HepG2 (cell line): ENCODE measurements at regions not wholly inside any gene's neighbourhood (a gene's known extent, or its start where the extent isn't known, plus 50 kb on each side); places are given as distances from the start of the nearest gene placed in this dataset.

ENCODE experiments used
- ATAC-seq: fragments of 200-7000 bp; cut with Tn5 transposase; 3 replicates; pipeline ENCODE4 v1.9.1; 2020; ENCODE audit warnings: mild to moderate bottlenecking, moderate library complexity
- BruUV-seq: library from RNA; stranded (reverse); fragments of 400-500 nt; replicated peaks from 2 replicates; lab custom pipeline; 2021; lab: Mats Ljungman, UMichigan
- CTCF ChIA-PET: fragments of 300-600 bp; formaldehyde crosslinking; extraction: SDS; loops from one replicate; lab custom pipeline; 2021; ENCODE audit warnings: low total read pairs, inconsistent platforms, low intra/inter-chr PET ratio; lab: Yijun Ruan, JAX
- POLR2A ChIA-PET: fragments of 350-600 bp; sonication (Branson Sonifier 250); formaldehyde crosslinking; loops from one replicate; lab custom pipeline; 2020; ENCODE audit warnings: antibody characterized with exemption, inconsistent platforms; lab: Yijun Ruan, JAX
- DNase-seq: peaks from one replicate; pipeline ENCODE4 v3.0.0-alpha.2; 2015; ENCODE audit warnings: low spot score
- FAIRE-seq: peaks from 3 replicates; lab custom pipeline; 2011; peaks lifted over from hg19 to GRCh38; lab: Jason Lieb, UNC
- H2AFZ ChIP-seq: one replicate; pipeline ENCODE4 v1.6.1; 2011; ENCODE audit warnings: low read length, inconsistent platforms
- H3K27ac ChIP-seq: fragments of 300-600 bp; 3 replicates; pipeline ENCODE4 v1.8.0; 2011; ENCODE audit warnings: mixed run types, mild to moderate bottlenecking, mixed read lengths, low read length, inconsistent platforms; ENCODE audit not compliant: insufficient read depth; ENCODE audit errors: extremely low read length
- H3K27me3 ChIP-seq, 2 experiments: fragments of 200-600 bp in 1 of 2; 2 replicates in 1 of 2; 3 replicates in 1 of 2; pipeline versions ENCODE4 v1.6.0 to v1.8.0; 2011; ENCODE audit warnings: low read length in 2 of 2, mild to moderate bottlenecking in 2 of 2, moderate library complexity in 2 of 2, inconsistent platforms in 1 of 2; ENCODE audit not compliant: insufficient read depth in 2 of 2, control insufficient read depth in 1 of 2
- H3K36me3 ChIP-seq, 2 experiments: fragments of 200-600 bp in 1 of 2; replicated peaks in 1 of 2; 2 replicates in 1 of 2; 3 replicates in 1 of 2; pipeline versions ENCODE4 v1.5.1 to v1.8.0; 2011; ENCODE audit warnings: low read length in 2 of 2, inconsistent platforms in 1 of 2; ENCODE audit not compliant: insufficient read depth in 2 of 2, control insufficient read depth in 1 of 2
- H3K4me1 ChIP-seq: 2 replicates; pipeline ENCODE4 v1.5.1; 2012; ENCODE audit warnings: low read length, inconsistent platforms; ENCODE audit not compliant: insufficient read depth
- H3K4me2 ChIP-seq: 2 replicates; pipeline ENCODE4 v1.6.0; 2011; ENCODE audit warnings: low read depth, low read length, inconsistent platforms
- H3K4me3 ChIP-seq, 3 experiments: fragments of 200-600 bp in 1 of 3; sonication (generic), shearing (Covaris generic) in 1 of 3; replicated peaks in 1 of 3; 2 replicates each; pipeline ENCODE4 v1.5.1; 2011 to 2016; ENCODE audit warnings: low read length in 3 of 3, inconsistent platforms in 2 of 3, low read depth in 2 of 3, mild to moderate bottlenecking in 2 of 3, control low read depth in 1 of 3, mixed read lengths in 1 of 3; ENCODE audit not compliant: insufficient read depth in 1 of 3
- H3K79me2 ChIP-seq: one replicate; pipeline ENCODE4 v1.6.1; 2011; ENCODE audit warnings: low read length, inconsistent platforms; ENCODE audit not compliant: insufficient read depth
- H3K9ac ChIP-seq: 2 replicates; pipeline ENCODE4 v1.6.0; 2011; ENCODE audit warnings: mild to moderate bottlenecking, low read depth, low read length, inconsistent platforms; ENCODE audit not compliant: insufficient read depth
- H3K9me3 ChIP-seq: 2 replicates; pipeline ENCODE4 v1.5.1; 2012; ENCODE audit warnings: mild to moderate bottlenecking, low read length
- H4K20me1 ChIP-seq: 2 replicates; pipeline ENCODE4 v1.6.0; 2011; ENCODE audit warnings: inconsistent platforms, mild to moderate bottlenecking, low read length, moderate library complexity; ENCODE audit not compliant: insufficient read depth
- GABPA ChIP-seq, 2 experiments: IDR thresholded peaks; 2 replicates each; pipeline ENCODE4 v1.6.1; 2011 to 2016; ENCODE audit warnings: low read depth in 2 of 2, low read length in 1 of 2, missing biosample characterization in 1 of 2, missing genetic modification characterization in 1 of 2
- MYC ChIP-seq: sonication (generic); formaldehyde crosslinking; IDR thresholded peaks from 2 replicates; pipeline ENCODE4 v1.9.0; 2021; ENCODE audit warnings: missing genetic modification reagents, borderline replicate concordance
- NKX3-1 ChIP-seq: sonication (generic); formaldehyde crosslinking; IDR thresholded peaks from 2 replicates; pipeline ENCODE4 v1.5.0; 2020; ENCODE audit warnings: missing genetic modification reagents
- SALL1 ChIP-seq: sonication (generic); formaldehyde crosslinking; IDR thresholded peaks from 2 replicates; pipeline ENCODE4 v1.8.0; 2022; ENCODE audit warnings: mild to moderate bottlenecking, missing genetic modification reagents
- ZNF350 ChIP-seq: sonication (generic); formaldehyde crosslinking; IDR thresholded peaks from 2 replicates; pipeline ENCODE4 v1.4.0; 2020; ENCODE audit warnings: mild to moderate bottlenecking, low read depth, missing genetic modification reagents, borderline replicate concordance
- ZNF451 ChIP-seq: sonication (generic); formaldehyde crosslinking; IDR thresholded peaks from 2 replicates; pipeline ENCODE4 v1.5.0; 2020; ENCODE audit warnings: mild to moderate bottlenecking, missing genetic modification reagents
- WGBS: methylation state at CpG from one replicate; pipeline ENCODE4 v1.1.6; 2017; ENCODE audit warnings: low lambda C conversion rate; 5-methylcytosine and 5-hydroxymethylcytosine counted together
- in situ Hi-C: cut with HindIII; loops from 2 replicates; pipeline ENCODE4 v1.10.0; 2017; ENCODE audit warnings: low pct_unique_long_range_greater_than_20kb; ENCODE audit not compliant: extremely low pct_ligation_motif_present
- intact Hi-C: fragments of 100-400 bp; cut with micrococcal nuclease; formaldehyde crosslinking; loops from one replicate; pipeline ENCODE4 v1.10.0; 2022; ENCODE audit not compliant: unreplicated experiment
- TF ChIP-seq, protein P1 (sequence below): sonication (generic); formaldehyde crosslinking; IDR thresholded peaks from 2 replicates; pipeline ENCODE4 v1.4.0; 2020; ENCODE audit warnings: missing genetic modification reagents, mild to moderate bottlenecking, borderline replicate concordance
- TF ChIP-seq, protein P2 (sequence below): sonication (generic); formaldehyde crosslinking; IDR thresholded peaks from 2 replicates; pipeline ENCODE4 v1.5.0; 2020; ENCODE audit warnings: missing genetic modification reagents, mild to moderate bottlenecking, borderline replicate concordance

DNA sequence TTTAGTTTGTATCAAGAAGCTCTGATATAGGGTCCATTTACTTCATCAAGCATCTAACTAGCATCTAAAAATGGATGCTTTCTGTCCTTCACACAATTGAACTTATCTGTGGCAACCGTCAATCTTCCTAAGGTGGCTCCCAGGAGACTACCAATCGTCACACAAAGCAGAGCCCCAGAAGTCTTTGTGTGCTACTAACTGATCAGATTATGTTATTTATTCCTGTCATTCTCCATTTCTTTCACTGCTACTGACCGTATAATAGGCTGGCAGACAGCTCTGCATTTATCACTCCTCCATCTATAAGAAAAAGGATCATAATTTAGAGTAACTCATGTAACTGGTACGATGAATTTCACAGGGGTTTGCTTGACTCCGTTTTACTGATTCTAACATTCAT, 585.0 kb upstream of the NXPH2 start:
- Histone ChIP-seq H3K4me2 (no peak overlapping the region), H3K4me1 (no peaks in the 10 kb centered on the region), H3K27me3 (no peaks in the 10 kb centered on the region), H4K20me1 (no peaks in the 10 kb centered on the region), H3K36me3 (no peaks in the 10 kb centered on the region), H3K27ac (no peak overlapping the region)
- 2% methylated on average over 5 of the region's 5 CpGs for WGBS
- no peak for DNase-seq
- POLR2A ChIA-PET: no interaction called here
- no peak for TF ChIP-seq MYC (CRISPR knock-in tag)
- TF ChIP-seq SALL1 (CRISPR knock-in tag): no peak
- TF ChIP-seq ZNF451 (CRISPR knock-in tag): no peak
- TF ChIP-seq, protein P1, sequence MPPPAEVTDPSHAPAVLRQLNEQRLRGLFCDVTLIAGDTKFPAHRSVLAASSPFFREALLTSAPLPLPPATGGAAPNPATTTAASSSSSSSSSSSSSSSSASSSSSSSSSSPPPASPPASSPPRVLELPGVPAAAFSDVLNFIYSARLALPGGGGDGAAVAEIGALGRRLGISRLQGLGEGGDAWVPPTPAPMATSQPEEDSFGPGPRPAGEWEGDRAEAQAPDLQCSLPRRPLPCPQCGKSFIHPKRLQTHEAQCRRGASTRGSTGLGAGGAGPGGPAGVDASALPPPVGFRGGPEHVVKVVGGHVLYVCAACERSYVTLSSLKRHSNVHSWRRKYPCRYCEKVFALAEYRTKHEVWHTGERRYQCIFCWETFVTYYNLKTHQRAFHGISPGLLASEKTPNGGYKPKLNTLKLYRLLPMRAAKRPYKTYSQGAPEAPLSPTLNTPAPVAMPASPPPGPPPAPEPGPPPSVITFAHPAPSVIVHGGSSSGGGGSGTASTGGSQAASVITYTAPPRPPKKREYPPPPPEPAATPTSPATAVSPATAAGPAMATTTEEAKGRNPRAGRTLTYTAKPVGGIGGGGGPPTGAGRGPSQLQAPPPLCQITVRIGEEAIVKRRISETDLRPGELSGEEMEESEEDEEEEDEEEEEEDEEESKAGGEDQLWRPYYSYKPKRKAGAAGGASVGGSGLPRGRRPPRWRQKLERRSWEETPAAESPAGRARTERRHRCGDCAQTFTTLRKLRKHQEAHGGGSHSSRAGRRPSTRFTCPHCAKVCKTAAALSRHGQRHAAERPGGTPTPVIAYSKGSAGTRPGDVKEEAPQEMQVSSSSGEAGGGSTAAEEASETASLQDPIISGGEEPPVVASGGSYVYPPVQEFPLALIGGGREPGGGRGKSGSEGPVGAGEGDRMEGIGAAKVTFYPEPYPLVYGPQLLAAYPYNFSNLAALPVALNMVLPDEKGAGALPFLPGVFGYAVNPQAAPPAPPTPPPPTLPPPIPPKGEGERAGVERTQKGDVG (CRISPR knock-in tag): no peak
- no peak for TF ChIP-seq NKX3-1
- TF ChIP-seq, all 625 proteins: peak for 0
- H2AFZ ChIP-seq: no peak overlapping the region
- ATAC-seq (no peak), FAIRE-seq (no peak)
- CTCF ChIA-PET: no interaction called here
- no peak overlapping the region for H3K9ac ChIP-seq
- H3K9me3 ChIP-seq: no peaks in the 10 kb centered on the region
- in situ Hi-C loops (no loop called here), intact Hi-C loops (no loop called here)
- no peak overlapping the region for H3K4me3 ChIP-seq
- no TSS peak for BruUV-seq
- no peaks in the 10 kb centered on the region for H3K79me2 ChIP-seq

DNA sequence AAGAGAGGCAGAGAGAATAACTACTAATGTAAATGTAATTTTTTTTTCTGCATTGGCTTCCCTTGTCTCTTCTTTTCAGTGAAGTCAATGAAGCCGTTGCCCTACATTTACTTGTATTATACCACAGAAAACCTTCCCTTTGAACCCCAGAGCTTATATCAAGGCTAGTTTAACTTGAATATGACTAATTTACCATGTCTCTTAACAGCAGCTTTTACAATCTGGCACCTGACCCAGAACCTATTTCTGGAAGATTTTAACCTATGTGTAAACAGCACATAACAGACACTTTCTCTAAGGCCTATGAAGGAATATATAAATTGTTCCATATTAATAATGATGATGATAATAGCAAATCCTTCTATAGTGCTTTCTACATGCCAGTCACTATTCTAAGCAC, 580.5 kb upstream of the NXPH2 start:
- FAIRE-seq: no peak
- Histone ChIP-seq H3K4me3 (no peak overlapping the region), H3K27me3 (no peaks in the 10 kb centered on the region), H3K9me3 (no peaks in the 10 kb centered on the region), H3K79me2 (no peaks in the 10 kb centered on the region), H4K20me1 (no peaks in the 10 kb centered on the region)
- DNase-seq: no peak
- 3% methylated on average over 1 of the region's 1 CpG for WGBS
- POLR2A ChIA-PET: no interaction called here
- CTCF ChIA-PET: no interaction called here
- TF ChIP-seq GABPA (IDR thresholded peaks at IDR 0.05; ENCODE audit: low read depth, low read length) (no peak), GABPA (CRISPR knock-in tag; IDR thresholded peaks at IDR 0.05; ENCODE audit: low read depth) (no peak), ZNF350 (no peak)
- TF ChIP-seq, protein P2, sequence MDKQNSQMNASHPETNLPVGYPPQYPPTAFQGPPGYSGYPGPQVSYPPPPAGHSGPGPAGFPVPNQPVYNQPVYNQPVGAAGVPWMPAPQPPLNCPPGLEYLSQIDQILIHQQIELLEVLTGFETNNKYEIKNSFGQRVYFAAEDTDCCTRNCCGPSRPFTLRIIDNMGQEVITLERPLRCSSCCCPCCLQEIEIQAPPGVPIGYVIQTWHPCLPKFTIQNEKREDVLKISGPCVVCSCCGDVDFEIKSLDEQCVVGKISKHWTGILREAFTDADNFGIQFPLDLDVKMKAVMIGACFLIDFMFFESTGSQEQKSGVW: no peak
- TF ChIP-seq, all 625 proteins: peak for 0
- no peak overlapping the region for H3K27ac ChIP-seq
- in situ Hi-C loops: no loop called here
- H3K4me2 ChIP-seq: no peak overlapping the region
- ATAC-seq: no peak
- no peak overlapping the region for H2AFZ ChIP-seq
- no TSS peak for BruUV-seq
- intact Hi-C loops: no loop called here
- no peak overlapping the region for H3K9ac ChIP-seq
- no peaks in the 10 kb centered on the region for H3K4me1 ChIP-seq
- H3K36me3 ChIP-seq: no peaks in the 10 kb centered on the region
